HG03378 (cell line): ENCODE measurements at regions not wholly inside any gene's neighbourhood (a gene's known extent, or its start where the extent isn't known, plus 50 kb on each side); places are given as distances from the start of the nearest gene placed in this dataset.

Source experiments
- ATAC-seq: cut with Tn5 transposase; IDR thresholded peaks from one replicate; pipeline ENCODE4 v1.9.1; 2021; ENCODE audit warnings: mild to moderate bottlenecking, moderate library complexity; ENCODE audit not compliant: unreplicated experiment

GRCh38 chr2:167322795-167323194 lies 434.5 kb downstream of the XIRP2 start:
- ATAC-seq: no peak

GRCh38 chr2:167318581-167318980 lies 430.3 kb downstream of the XIRP2 start:
- ATAC-seq: no peak

- no peak for ATAC-seq
Measured at GRCh38 chr2:167310442-167310841, 422.2 kb downstream of the XIRP2 start.
